SKM-1 treated with dmso at 0.1 percent for 144 hours (cell line): ENCODE measurements at regions not wholly inside any gene's neighbourhood (a gene's known extent, or its start where the extent isn't known, plus 50 kb on each side); places are given as distances from the start of the nearest gene placed in this dataset.
"Not testable (repeated sequence)": the region's sequence is repeated elsewhere in the genome, so short reads cannot be mapped to it uniquely, and the experiment has no call there.

Experiments used
- DNase-seq: peaks from one replicate; lab custom pipeline; 2025; ENCODE audit not compliant: unreplicated experiment; lab: John Stamatoyannopoulos, UW

DNA sequence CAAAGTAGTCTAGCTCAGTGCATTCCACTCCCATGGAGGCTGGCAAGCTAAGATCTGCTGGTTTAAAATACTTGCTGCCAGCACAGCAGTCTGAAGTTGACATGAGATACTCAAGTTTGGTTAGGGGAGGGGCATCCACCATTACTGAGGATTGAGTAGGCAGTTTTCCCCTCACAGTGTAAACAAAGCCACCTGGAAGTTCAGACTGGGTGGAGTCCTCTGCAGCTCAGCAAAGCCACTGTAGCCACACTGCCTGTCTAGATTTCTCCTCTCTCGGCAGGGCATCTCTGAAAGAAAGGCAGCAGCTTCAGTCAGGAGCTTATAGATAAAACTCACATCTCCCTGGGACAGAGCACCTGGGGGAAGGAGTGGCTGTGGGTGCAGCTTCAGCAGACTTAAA lies 377.4 kb upstream of the PRR20A start:
- not testable (repeated sequence) for DNase-seq

DNA sequence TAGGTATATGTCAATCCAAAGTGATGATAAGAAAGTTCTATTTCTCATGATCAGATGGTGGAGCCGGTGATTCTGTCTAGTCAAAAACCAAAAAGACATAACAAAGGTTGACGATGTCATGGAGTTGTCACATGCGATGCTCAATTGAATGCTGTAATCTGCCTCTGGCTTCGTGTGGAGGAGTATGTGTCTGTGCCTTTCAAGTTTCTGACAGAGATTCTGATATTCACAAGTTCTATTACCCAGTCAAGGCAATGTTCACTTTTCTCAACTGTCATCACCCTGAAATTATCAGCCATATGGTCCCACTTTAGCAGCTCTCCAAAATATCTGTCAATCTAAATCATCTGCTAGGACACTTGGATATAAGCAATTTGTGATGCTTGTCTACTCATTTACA lies 367.6 kb upstream of the PRR20A start:
- DNase-seq = no peak

DNA sequence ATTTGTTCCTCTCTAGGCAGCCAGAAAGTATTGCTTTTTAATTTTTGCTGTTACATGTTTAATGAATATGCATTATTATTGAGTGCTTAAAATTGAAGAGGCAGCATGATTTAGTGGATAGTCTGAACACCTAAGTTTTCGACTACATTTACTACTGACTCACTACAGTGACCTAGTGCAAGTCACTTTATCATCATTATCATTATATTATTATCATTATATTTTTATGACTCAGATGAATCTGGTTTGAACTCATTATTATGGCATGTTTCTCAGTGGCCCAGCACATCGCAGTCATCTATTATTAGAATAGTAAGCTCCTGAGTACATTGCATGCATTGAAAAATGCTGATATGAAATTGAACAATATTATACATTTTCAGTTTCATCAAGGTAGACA lies 351.2 kb upstream of the PRR20A start:
- no peak for DNase-seq

DNA sequence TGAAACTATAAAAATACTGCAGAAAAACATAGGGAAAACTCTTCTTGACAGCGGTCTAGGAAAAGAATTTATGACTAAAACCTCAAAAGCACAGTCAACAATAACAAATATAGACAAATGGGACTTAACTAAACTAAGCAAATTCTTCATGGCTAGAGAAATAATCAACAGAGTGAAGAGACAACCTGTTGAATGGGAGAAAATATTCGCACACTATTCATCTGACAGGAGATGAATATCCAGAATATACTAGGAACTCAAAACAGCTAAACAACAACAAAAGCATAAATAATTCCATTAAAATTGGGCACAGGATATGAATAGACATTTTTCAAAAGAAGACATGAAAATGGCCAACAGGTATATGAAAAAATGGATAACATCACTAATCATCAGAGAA lies 303.6 kb upstream of the PRR20A start:
- DNase-seq = no peak

DNA sequence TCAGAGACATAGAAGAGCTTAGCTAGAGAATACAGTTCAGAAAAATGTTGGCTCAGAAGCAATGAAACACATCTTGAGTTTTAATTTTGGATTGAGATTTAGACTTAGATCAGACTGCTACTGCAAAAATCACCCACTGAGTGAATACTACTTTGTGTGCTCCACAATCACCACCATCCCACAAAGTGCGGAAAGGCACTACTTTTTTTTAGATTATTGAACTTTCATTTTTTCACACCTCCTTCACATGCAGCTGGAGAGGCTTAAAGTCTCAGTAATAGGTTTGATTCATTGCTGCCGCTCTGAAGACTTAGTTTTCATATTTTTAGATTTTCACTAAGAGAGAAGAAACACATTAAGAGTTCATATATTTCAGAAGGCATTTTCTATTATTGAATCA lies 289.9 kb upstream of the PRR20A start:
- DNase-seq = no peak

DNA sequence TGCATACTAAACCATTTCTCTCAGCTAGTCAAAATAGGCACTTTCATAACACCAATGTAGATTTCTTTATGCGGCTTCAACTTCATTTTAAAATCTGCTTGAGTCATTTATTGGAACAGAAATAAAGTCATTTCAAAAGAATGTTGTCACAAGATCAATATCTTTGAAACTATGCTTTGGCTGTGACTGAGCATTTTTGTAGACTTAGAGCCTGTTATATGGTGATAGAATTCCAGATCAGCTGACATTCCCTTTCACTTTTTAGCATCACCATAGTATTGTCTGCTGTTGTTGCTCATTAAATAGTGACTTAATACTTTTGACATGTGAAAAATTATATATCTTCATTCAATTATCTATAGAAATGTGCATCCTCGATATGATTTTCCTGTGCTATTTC lies 279.2 kb upstream of the PRR20A start:
- no peak for DNase-seq

DNA sequence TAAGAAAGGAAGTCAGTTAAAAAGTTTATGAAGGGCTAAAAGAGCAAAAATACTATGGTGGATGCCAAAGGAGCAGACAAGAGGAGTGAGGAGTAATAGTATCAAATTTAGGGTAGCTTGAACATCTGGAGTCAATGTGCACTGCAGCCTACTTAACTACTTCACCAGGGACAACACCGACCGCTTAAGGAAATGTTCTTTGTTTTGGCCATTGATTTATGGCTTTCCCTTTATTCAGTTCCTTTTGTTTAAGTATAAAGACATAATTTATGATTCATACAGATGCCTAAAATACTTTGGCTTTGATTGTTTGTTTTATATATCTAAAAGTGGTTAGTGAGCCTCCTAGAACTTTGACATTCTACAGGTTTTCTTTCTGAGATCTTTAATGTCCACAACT lies 276.3 kb upstream of the PRR20A start:
- DNase-seq = no peak

DNA sequence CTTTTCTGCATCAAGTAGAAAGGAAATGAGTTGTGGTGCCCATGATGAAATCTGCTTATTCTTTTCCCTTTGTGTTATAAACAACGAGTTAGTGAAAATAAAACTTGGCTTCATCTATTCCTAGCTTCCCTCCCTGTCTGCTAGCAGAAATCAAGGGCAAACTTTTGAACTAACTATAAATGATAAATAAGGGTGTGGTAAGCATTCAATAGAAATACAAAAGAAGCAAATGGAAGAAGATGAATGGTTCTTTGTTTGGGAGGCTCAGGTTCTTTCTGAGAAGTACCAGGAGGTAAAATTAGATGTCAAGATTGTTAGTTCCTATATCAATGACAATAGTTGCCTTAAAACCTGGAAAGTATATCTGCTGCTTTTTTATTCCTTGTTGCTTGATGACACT lies 275.3 kb upstream of the PRR20A start:
- no peak for DNase-seq

DNA sequence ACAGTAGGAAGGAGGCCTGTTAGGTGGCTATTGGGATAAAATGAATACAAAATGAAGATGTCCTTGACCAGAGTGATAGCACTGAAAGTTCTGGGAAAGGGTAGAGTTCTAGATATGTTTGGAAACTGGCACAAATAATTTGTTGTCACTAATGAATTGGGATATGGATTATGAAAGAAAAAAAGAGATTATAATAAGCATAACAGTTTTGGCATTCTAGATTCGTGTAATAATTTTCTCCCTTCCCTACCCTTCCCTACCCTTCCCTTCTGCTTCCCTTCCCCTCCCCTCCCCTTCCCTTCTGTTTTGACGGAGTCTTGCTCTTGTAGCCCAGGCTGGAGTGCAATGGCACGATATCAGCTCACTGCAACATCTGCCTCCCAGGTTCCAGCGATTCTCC lies 271.0 kb upstream of the PRR20A start:
- no peak for DNase-seq

DNA sequence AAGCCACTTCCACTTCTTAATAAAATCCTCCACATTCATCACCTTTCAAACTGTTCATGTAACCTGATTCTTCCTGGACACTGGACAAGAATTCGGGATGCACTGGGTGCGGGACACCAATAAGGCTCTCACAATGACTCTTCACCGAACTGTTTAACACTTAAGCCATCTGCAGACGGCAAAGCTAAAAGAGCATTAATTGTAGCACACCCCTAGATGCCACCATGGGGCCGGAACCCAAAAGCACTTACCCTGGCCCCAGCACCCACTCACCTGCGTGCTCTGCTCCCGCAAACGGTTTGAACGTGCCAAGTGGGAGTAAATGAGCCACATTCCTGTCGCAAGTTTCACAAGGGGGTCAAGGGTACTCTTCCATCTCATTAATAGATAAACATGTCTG lies 254.3 kb upstream of the PRR20A start:
- no peak for DNase-seq

DNA sequence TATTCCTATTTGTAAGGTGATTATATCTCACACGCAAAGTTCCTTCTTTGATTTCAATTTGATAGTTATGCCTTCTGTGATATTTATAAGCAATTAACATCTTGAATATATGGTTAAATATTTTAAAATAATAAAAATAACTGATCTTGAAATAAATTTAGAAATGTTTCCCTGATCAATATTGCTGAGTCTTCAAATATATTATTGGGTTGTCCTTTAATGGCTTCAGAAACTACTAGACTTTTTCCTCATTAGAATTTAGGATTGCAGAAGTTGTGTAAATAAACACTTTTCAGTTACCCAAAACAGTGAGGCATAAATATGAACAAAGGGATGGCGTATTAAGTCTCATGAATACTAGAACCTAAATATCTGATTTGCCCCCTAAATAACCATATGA lies 252.3 kb upstream of the PRR20A start:
- DNase-seq = no peak

DNA sequence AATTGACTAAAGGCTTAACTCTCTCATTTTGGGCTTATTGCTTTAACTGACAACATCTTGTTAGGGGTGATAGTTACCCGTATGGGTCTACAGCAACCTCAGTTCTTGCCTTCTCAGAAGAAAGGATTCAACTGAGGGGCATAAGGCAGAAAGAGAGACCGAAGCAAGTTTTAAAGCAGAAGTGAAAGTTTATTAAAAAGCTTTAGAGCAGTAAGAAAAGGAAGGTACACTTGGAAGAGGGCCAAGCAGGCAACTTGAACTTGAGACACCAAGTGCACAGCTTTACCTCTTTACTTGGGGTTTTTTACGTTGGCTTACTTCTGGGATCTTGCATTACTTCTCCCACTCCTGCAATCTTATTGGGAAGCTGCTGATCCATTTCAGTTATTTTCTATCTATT lies 246.9 kb upstream of the PRR20A start:
- peak; percentile 5 for DNase-seq

DNA sequence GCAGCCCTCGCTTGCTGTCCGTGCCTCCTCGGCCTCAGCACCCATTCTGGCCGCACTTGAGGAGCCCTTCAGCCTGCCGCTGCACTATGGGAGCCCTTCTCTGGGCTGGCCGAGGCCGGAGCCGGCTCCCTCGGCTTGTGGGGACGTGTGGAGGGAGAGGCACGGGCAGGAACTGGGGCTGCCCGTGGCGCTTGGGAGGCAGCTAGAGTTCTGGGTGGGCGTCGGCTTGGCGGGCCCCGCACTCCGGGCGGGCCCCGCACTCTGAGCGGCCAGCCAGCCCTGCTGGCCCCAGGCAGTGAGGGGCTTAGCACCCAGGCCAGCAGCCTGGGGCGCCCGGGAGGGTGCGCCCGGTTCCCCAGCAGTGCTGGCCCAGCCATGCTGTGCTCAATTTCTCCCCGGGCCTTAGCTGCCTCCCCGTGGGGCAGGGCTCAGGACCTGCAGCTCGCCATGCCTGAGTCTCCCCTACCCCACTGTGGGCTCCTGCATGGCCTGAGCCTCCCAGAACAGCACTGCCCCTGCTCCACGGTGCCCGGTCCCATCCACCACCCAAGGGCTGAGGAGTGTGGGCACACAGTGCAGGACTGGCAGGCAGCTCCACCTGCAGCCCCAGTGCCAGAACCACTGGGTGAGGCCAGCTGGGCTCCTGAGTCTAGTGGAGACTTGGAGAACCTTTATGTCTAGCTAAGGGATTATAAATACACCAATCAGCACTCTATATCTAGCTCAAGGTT lies 240.0 kb upstream of the PRR20A start:
- no peak for DNase-seq

DNA sequence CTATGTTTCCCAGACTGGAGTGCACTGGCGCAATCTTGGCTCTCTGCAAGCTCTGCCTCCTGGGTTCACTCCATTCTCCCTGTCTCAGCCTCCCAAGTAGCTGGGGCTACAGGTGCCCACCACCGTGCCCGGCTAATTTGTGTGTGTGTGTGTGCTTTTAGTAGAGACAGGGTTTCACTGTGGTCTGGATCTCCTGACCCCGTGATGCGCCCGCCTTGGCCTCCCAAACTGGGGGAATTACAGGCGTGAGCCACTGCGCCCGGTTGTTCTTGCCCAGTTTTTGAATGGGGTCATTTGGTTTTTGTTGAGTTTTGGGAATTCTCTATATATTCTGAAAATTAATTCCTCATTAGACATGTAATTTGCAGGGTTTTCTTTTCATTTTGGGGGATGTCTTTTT lies 238.4 kb upstream of the PRR20A start:
- DNase-seq = no peak

DNA sequence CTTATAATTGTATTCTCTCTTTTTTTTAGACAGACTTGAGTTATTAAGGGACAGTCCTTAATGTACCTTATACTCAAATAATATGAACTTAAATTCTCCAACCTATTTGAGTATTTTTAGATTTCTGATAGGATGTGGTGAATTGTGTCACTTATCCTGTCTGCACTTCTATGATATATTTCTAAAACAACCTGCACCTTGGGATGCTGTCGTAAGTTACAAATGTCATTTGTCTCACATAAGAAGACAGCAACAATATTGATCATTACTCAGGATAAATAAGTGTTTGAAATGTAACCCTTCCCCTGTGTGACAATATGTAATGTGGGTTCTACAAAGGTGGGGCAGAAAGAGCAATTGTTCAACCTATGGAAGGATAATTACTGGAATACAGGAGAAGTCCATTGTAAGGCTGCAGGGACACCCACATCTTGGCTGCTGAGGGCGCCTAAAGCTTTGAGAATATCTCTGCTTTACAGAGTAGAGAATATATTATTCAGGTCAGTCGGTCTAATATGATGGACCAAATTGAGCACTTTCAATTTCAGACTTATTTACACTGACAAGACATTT lies 236.9 kb upstream of the PRR20A start:
- DNase-seq = no peak

DNA sequence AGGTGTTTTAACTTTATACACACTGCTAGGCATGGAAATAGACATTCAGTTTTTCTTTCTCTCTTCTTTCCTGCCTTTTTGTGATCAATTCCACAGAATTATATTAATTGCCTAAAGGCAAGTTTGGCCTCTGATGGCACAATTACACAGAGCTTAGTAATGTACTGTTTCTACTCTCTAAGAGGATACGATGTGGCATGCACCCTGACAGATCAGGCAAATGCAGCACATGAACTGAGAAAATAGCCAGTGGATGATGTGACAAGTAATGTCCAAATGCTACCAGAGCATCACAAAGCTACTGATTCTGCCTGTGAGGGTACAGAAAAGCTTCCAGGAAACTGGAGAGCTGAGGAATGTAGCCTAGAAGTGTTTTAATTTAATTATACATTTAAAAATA lies 233.8 kb upstream of the PRR20A start:
- DNase-seq = no peak

DNA sequence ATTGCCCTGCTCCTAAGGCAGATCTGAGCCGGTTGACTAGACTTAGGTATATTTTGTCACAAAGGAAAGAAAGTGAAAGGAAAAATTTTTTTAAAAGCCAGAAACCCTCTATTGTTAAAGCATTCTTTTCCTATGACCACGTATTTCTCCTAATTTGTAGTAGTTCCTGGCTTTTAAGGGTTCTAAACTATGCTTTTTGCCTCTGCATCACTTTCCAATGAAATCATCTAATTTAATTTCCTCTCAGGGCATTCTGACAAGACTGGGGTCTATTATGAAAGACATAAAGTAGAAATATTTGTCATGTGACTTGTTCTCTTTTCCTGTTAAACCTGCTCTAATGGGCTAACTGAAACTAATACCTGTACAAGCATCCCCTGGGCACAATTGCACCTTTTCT lies 233.0 kb upstream of the PRR20A start:
- DNase-seq = no peak

DNA sequence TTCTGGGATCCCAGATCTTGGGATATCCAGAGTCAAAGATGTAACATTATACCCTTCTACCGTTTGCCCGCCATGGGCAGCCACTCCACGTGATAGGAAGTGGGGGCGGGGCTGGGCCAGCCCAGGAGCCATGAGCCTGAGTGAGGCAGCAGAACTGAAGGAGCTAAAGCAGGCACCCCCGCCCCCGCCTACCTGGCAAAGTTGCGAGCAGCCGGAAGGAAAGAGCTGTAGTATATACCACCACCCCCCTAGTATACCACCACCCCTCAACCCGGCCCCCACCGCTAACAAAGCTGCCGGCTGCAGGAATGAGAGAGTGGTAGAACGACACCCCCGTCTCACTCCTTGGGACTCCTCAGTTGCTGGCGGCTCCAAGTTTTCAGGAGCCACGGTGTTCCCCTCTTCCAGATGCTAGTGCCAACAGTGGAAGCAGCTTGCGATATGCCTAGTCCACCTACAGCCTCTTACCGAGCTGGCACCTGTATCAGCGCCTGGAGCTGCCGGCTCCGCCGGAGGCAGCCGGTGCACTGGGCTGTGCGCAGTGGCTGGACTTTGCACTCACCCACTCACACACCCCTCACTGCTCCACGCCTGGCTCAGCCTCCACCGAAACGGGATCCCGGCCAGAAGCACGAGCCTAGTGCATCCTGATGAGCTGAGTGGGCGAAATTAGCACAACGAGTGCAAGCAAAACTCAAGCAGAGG lies 230.7 kb upstream of the PRR20A start:
- no peak for DNase-seq

DNA sequence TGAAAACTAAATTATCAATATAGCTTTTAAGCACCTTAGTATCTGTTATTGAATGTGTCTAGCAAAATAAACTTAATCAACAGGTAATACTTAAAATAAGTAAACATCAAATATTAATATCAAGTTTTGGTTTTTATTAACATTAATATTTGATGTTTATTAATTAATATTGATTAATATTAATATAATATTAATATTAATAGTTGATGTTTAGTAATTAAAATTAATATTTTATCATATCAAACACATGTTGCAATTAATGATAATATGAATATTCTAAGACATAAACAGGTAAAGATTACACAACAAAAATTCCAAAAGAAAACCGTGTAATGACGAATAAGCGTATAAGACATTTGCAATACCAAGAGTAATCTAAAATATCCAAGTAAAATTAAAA lies 222.8 kb upstream of the PRR20A start:
- no peak for DNase-seq

DNA sequence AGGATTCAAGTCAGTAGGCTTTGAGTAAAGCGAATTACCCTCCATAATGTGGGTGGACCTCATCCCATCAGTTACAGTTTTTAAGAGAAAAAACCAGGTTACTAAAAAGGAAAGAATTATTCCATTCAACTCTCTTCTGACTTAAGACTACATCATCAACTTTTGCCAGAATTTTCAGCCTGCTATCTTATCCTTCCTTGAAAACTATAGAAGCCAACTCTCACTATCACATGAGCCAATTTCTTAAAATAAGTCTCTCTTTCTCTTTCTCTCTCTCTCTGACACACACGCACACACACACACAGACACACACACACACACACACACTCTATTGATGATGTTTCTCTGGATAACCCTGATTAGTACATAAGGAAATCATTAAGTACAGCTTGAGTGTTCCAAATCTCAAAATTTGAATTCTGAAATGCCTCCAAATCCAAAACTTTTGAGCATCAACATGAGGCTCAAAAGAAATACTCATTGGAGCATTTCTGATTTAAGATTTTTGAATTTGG lies 217.0 kb upstream of the PRR20A start:
- DNase-seq = no peak

DNA sequence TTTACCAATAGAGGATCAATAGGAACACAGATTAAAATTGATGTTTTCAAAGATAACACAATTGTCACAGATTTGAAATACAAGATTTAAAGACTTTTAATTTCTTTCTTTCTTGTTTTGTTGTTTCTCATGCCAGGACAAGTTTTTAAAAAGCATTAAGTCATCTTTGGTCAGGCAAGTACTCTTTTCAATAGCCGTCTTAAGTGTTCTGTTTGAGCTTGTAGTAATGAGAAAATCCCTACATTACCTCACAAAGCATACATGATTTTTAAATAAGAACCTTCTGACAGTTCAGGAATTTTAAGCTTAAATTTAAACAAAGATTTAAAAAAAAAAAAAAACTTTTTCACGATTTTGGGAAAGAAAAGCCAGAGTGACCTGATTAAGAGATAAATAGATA lies 216.3 kb upstream of the PRR20A start:
- no peak for DNase-seq

DNA sequence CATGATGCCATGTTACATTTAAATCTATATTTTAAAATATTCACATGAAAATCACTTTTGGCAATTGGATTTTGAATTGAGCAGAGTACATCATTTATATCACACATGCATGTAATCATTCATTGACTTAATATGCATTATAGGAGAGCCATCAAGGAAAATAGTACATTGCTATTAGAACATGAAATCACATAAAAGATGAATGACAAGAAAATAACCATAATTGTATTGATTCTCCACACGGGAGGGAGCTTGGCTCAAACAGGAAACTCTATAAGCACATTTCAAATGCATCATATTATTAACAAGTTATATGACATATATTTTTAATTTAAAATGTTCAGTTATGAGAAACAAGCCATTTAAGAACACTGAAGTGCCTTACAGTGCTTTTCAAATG lies 208.6 kb upstream of the PRR20A start:
- DNase-seq = no peak
